Transverse colon (tissue), 3 donors: ENCODE measurements at regions not wholly inside any gene's neighbourhood (a gene's known extent, or its start where the extent isn't known, plus 50 kb on each side); places are given as distances from the start of the nearest gene placed in this dataset.

Experiments
- EP300 ChIP-seq: sonication (generic); formaldehyde crosslinking; IDR thresholded peaks from one replicate; pipeline ENCODE4 v1.6.1; 2017; ENCODE audit warnings: antibody characterized with exemption, low read depth
- TF ChIP-seq, protein P1 (sequence below), 5 experiments: fragments of 200-600 bp in 3 of 5; fragments of 450-650 bp in 2 of 5; sonication (generic) in 3 of 5; IDR thresholded peaks; 1 replicate in 2 of 5; 2 replicates in 3 of 5; pipeline ENCODE4 v1.5.1; 2016 to 2017; ENCODE audit warnings: antibody characterized with exemption in 5 of 5, inconsistent platforms in 3 of 5, mild to moderate bottlenecking in 2 of 5, moderate library complexity in 1 of 5

DNA sequence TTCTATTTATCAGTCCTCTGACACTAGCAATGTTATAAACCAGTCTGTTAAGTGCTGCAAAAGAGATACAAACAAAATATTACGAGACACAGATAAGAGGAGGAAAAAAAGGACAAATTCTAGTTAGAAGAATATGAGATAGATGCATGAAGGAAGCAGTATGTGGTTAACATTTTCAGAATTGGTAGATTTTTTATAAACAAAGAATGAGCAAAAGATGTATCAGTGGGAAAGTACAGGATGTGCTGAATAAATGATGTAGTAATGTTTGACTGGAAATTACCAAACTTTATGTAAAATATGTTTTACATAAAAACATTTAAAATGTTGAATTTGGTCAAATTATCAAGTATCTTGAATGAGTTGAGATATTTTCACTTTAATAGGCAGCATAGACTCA is 574.2 kb downstream of the NUF2 start:
- TF ChIP-seq, protein P1, sequence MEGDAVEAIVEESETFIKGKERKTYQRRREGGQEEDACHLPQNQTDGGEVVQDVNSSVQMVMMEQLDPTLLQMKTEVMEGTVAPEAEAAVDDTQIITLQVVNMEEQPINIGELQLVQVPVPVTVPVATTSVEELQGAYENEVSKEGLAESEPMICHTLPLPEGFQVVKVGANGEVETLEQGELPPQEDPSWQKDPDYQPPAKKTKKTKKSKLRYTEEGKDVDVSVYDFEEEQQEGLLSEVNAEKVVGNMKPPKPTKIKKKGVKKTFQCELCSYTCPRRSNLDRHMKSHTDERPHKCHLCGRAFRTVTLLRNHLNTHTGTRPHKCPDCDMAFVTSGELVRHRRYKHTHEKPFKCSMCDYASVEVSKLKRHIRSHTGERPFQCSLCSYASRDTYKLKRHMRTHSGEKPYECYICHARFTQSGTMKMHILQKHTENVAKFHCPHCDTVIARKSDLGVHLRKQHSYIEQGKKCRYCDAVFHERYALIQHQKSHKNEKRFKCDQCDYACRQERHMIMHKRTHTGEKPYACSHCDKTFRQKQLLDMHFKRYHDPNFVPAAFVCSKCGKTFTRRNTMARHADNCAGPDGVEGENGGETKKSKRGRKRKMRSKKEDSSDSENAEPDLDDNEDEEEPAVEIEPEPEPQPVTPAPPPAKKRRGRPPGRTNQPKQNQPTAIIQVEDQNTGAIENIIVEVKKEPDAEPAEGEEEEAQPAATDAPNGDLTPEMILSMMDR (IDR thresholded peaks at IDR 0.05) = no peak
- no peak for TF ChIP-seq EP300
